SK-N-SH treated with all-trans-retinoic acid at 6 μM for 48 hours (cell line): ENCODE measurements at regions not wholly inside any gene's neighbourhood (a gene's known extent, or its start where the extent isn't known, plus 50 kb on each side); places are given as distances from the start of the nearest gene placed in this dataset.

Experiments
- ARNTL ChIP-seq: fragments of 450-650 bp; formaldehyde crosslinking; IDR thresholded peaks from 2 replicates; pipeline ENCODE4 v1.5.0; 2020; ENCODE audit warnings: low read depth, mild to moderate bottlenecking, moderate library complexity, borderline replicate concordance
- CSRNP3 ChIP-seq: fragments of 250-450 bp; sonication (Bioruptor Pico); IDR thresholded peaks from 2 replicates; pipeline ENCODE4 v1.5.1; 2021; ENCODE audit warnings: mild to moderate bottlenecking, moderate library complexity
- OSR1 ChIP-seq: fragments of 250-450 bp; sonication (Bioruptor Pico); IDR thresholded peaks from 2 replicates; pipeline ENCODE4 v1.8.0; 2022; ENCODE audit warnings: moderate library complexity, mild to moderate bottlenecking, inconsistent platforms
- RARB ChIP-seq: fragments of 250-450 bp; sonication (Bioruptor Pico); IDR thresholded peaks from 2 replicates; pipeline ENCODE4 v1.8.0; 2021; ENCODE audit warnings: mild to moderate bottlenecking, moderate library complexity
- ZC3H10 ChIP-seq: fragments of 250-450 bp; sonication (Bioruptor Pico); IDR thresholded peaks from 2 replicates; pipeline ENCODE4 v1.5.1; 2021; ENCODE audit warnings: mild to moderate bottlenecking, moderate library complexity
- ZFP3 ChIP-seq: fragments of 250-450 bp; sonication (Bioruptor Pico); IDR thresholded peaks from 2 replicates; pipeline ENCODE4 v1.5.0; 2020; ENCODE audit warnings: mild to moderate bottlenecking, moderate library complexity
- ZFP30 ChIP-seq: fragments of 450-650 bp; formaldehyde crosslinking; IDR thresholded peaks from 2 replicates; pipeline ENCODE4 v1.5.0; 2022; ENCODE audit warnings: mild to moderate bottlenecking, moderate library complexity
- ZNF565 ChIP-seq: fragments of 450-650 bp; formaldehyde crosslinking; conservative IDR thresholded peaks from 2 replicates; pipeline ENCODE4 v1.5.0; 2020; ENCODE audit warnings: low read depth, mild to moderate bottlenecking, moderate library complexity
- TF ChIP-seq, protein P1 (sequence below): fragments of 250-450 bp; sonication (Bioruptor Pico); IDR thresholded peaks from 2 replicates; pipeline ENCODE4 v1.5.0; 2020; ENCODE audit warnings: mild to moderate bottlenecking, moderate library complexity
- TF ChIP-seq, protein P2 (sequence below): fragments of 250-450 bp; sonication (Bioruptor Pico); IDR thresholded peaks from 2 replicates; pipeline ENCODE4 v1.5.1; 2020; ENCODE audit warnings: low read depth, mild to moderate bottlenecking, moderate library complexity
- TF ChIP-seq, protein P3 (sequence below): fragments of 250-450 bp; sonication (Bioruptor Pico); IDR thresholded peaks from 2 replicates; pipeline ENCODE4 v1.8.0; 2020; ENCODE audit warnings: mild to moderate bottlenecking, moderate library complexity, borderline replicate concordance

DNA sequence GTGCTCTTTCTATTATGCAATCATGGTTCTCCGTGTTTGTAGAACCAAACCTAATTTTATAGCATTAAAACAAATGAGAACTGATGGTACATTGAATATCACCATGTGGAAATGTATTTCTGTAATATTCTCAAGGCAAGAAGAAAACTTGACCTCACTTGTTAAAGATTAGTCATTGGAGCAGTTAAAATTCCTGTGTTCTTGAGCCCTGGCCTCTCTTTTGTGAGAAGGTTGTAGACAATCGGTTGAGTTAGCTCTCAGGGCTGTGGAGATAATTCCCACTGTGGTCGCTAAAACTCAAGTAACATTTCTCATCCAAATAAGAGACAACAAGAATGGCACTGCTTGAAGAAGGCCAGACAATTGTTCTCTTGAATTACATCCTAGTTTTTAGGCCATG is 216.0 kb upstream of the KLF4 start:
- TF ChIP-seq, protein P1, sequence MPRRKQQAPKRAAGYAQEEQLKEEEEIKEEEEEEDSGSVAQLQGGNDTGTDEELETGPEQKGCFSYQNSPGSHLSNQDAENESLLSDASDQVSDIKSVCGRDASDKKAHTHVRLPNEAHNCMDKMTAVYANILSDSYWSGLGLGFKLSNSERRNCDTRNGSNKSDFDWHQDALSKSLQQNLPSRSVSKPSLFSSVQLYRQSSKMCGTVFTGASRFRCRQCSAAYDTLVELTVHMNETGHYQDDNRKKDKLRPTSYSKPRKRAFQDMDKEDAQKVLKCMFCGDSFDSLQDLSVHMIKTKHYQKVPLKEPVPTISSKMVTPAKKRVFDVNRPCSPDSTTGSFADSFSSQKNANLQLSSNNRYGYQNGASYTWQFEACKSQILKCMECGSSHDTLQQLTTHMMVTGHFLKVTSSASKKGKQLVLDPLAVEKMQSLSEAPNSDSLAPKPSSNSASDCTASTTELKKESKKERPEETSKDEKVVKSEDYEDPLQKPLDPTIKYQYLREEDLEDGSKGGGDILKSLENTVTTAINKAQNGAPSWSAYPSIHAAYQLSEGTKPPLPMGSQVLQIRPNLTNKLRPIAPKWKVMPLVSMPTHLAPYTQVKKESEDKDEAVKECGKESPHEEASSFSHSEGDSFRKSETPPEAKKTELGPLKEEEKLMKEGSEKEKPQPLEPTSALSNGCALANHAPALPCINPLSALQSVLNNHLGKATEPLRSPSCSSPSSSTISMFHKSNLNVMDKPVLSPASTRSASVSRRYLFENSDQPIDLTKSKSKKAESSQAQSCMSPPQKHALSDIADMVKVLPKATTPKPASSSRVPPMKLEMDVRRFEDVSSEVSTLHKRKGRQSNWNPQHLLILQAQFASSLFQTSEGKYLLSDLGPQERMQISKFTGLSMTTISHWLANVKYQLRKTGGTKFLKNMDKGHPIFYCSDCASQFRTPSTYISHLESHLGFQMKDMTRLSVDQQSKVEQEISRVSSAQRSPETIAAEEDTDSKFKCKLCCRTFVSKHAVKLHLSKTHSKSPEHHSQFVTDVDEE (CRISPR knock-in tag) = no peak
- TF ChIP-seq ARNTL (CRISPR knock-in tag) (no peak), OSR1 (CRISPR knock-in tag) (no peak), ZC3H10 (CRISPR knock-in tag) (no peak), ZFP3 (CRISPR knock-in tag) (no peak), ZNF565 (CRISPR knock-in tag) (no peak), CSRNP3 (CRISPR knock-in tag) (no peak), RARB (CRISPR knock-in tag) (no peak), ZFP30 (CRISPR knock-in tag) (no peak)
- TF ChIP-seq, protein P2, sequence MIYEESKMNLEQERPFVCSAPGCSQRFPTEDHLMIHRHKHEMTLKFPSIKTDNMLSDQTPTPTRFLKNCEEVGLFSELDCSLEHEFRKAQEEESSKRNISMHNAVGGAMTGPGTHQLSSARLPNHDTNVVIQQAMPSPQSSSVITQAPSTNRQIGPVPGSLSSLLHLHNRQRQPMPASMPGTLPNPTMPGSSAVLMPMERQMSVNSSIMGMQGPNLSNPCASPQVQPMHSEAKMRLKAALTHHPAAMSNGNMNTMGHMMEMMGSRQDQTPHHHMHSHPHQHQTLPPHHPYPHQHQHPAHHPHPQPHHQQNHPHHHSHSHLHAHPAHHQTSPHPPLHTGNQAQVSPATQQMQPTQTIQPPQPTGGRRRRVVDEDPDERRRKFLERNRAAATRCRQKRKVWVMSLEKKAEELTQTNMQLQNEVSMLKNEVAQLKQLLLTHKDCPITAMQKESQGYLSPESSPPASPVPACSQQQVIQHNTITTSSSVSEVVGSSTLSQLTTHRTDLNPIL = no peak
- TF ChIP-seq, protein P3, sequence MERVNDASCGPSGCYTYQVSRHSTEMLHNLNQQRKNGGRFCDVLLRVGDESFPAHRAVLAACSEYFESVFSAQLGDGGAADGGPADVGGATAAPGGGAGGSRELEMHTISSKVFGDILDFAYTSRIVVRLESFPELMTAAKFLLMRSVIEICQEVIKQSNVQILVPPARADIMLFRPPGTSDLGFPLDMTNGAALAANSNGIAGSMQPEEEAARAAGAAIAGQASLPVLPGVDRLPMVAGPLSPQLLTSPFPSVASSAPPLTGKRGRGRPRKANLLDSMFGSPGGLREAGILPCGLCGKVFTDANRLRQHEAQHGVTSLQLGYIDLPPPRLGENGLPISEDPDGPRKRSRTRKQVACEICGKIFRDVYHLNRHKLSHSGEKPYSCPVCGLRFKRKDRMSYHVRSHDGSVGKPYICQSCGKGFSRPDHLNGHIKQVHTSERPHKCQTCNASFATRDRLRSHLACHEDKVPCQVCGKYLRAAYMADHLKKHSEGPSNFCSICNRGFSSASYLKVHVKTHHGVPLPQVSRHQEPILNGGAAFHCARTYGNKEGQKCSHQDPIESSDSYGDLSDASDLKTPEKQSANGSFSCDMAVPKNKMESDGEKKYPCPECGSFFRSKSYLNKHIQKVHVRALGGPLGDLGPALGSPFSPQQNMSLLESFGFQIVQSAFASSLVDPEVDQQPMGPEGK (CRISPR knock-in tag) = no peak
